Activated CD4-positive, alpha-beta T cell treated with anti-CD3 and anti-CD28 coated beads for 36 hours (primary cell): ENCODE measurements at regions not wholly inside any gene's neighbourhood (a gene's known extent, or its start where the extent isn't known, plus 50 kb on each side); places are given as distances from the start of the nearest gene placed in this dataset.

Source experiments
- ATAC-seq: fragments of 200-7000 bp; cut with Tn5 transposase; one replicate; pipeline ENCODE4 v1.10.0; 2021; ENCODE audit warnings: mild to moderate bottlenecking, moderate library complexity
- CTCF ChIA-PET: fragments of 350-600 bp; sonication (Branson Sonifier 250); formaldehyde crosslinking; loops from one replicate; lab custom pipeline; 2021; ENCODE audit warnings: antibody characterized with exemption; lab: Charles Lee
- POLR2A ChIA-PET: fragments of 350-600 bp; sonication (Branson Sonifier 250); formaldehyde crosslinking; loops from one replicate; lab custom pipeline; 2021; ENCODE audit warnings: antibody characterized with exemption, inconsistent platforms; lab: Charles Lee
- DNase-seq: peaks from one replicate; pipeline ENCODE4 v3.0.0-alpha.2; 2020
- H3K27ac Mint-ChIP-seq: one replicate; pipeline ENCODE4 v1.8.0; 2021; ENCODE audit warnings: mixed read lengths
- H3K27me3 Mint-ChIP-seq: one replicate; pipeline ENCODE4 v1.8.0; 2021; ENCODE audit warnings: mixed read lengths
- H3K36me3 Mint-ChIP-seq: one replicate; pipeline ENCODE4 v1.8.0; 2021; ENCODE audit warnings: low read depth, mixed read lengths
- H3K4me1 Mint-ChIP-seq: one replicate; pipeline ENCODE4 v1.8.0; 2021; ENCODE audit warnings: mixed read lengths
- H3K4me3 Mint-ChIP-seq: one replicate; pipeline ENCODE4 v1.8.0; 2021; ENCODE audit warnings: mild to moderate bottlenecking, moderate library complexity, mixed read lengths
- H3K9me3 Mint-ChIP-seq: one replicate; pipeline ENCODE4 v1.8.0; 2021; ENCODE audit warnings: low read depth, mixed read lengths
- intact Hi-C, 2 experiments: fragments of 100-400 bp; cut with DNase I in 1 of 2; cut with micrococcal nuclease in 1 of 2; formaldehyde crosslinking; loops; one replicate each; pipeline versions ENCODE4 v1.14.2 to v1.15.1; 2022 to 2024; cut with DNase I, micrococcal nuclease

DNA sequence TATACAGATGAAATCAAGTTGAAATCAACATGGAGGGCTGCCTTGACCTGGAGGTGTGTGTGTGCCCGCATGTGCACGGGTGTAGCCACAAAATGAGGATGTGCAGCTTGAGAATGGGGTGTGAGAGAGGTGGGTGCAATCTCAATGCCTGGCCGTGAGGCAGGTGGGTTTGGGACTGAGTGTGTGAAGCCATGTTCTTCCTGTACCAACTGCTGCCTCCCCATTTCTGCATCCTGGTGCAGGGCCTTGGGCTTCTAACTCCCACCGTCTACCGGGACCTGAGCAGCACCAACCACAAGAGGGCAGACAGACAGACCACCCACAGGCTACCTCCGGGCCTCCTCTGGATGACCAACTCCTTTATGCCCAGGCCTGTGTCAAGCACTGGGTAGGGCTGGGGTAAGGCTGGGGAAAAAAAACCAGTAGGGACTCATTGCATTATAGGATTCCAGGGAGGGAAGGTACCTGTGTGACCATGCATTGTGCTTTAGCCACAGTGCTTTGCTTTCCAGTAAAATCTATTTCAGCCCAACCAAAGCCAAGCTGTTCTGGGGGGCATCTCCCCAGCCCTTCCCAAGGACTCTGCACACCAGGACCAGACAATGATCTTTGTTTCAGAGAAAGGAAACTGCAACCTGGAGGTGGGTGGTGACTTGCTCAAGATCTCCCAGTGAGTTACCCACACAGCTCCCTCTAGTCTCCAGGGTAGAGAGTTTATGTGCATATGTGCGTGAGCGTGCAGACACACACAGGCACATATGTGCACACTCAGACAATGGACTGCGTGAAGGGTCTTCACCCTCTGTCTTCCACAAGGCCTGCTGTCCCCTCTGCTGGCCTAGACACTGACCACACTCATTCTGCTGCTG lies 162.2 kb upstream of the TLE3 start:
- peaks cover 2% of the 10 kb centered on the region for H3K9me3 Mint-ChIP-seq
- H3K27ac Mint-ChIP-seq, result no peak overlapping the region
- ATAC-seq, result peak; percentile 38

DNA sequence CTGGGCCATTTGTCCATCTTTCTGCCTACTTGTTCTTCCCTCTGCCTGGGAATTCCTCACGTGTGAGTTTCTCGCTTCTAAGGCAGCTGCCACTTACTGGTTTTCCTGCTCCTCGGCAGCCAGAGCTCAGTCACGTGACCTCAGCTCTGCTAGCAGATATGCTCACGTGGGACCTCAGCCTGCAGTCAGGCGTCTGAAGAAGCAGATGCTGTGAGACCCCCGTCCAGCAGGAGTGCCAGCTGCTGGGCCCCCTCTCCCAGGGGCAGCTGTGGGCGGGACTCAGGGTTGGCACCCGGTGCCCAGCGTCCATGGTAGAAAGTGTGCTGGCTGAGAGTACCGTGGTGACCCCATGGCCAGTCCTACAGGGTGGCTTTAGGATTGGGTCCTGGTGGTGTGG lies 161.3 kb upstream of the TLE3 start:
- DNase-seq, result peak; percentile 54
- peak overlapping the region; percentile 15 for H3K4me3 Mint-ChIP-seq
- peaks cover 3% of the 10 kb centered on the region for H3K27me3 Mint-ChIP-seq
- H3K9me3 Mint-ChIP-seq, result peaks cover 2% of the 10 kb centered on the region
- peak; percentile 17 for ATAC-seq
- ChIA-PET CTCF (interaction anchor here (0.6 to 1.3 kb wide), 8 partner anchors 10 to 498 kb away, joined by 3 to 5 read pairs (median 3); no protein-coding TSS in a partner anchor), POLR2A (no interaction called here)
- no peaks in the 10 kb centered on the region for H3K36me3 Mint-ChIP-seq
- intact Hi-C loops, result loop anchor here (2.0 to 5.0 kb wide), 6 partner anchors 22 to 687 kb away; no protein-coding TSS in a partner anchor
- H3K4me1 Mint-ChIP-seq, result peaks cover 32% of the 10 kb centered on the region
- H3K27ac Mint-ChIP-seq, result peak overlapping the region; percentile 57

More for the DNA sequence above, 162.2 kb upstream of the TLE3 start:
- peak; percentile 48 for DNase-seq
- Mint-ChIP-seq H3K27me3 (peaks cover 3% of the 10 kb centered on the region), H3K4me3 (no peak overlapping the region), H3K4me1 (peaks cover 36% of the 10 kb centered on the region), H3K36me3 (no peaks in the 10 kb centered on the region)
- intact Hi-C loops, result loop anchor here (2.0 to 10.0 kb wide), 7 partner anchors 23 to 688 kb away; no protein-coding TSS in a partner anchor
- ChIA-PET POLR2A (no interaction called here), CTCF (interaction anchor here (1.1 to 1.3 kb wide), 3 partner anchors 9 to 268 kb away, joined by 3 to 5 read pairs (median 3); no protein-coding TSS in a partner anchor)

DNA sequence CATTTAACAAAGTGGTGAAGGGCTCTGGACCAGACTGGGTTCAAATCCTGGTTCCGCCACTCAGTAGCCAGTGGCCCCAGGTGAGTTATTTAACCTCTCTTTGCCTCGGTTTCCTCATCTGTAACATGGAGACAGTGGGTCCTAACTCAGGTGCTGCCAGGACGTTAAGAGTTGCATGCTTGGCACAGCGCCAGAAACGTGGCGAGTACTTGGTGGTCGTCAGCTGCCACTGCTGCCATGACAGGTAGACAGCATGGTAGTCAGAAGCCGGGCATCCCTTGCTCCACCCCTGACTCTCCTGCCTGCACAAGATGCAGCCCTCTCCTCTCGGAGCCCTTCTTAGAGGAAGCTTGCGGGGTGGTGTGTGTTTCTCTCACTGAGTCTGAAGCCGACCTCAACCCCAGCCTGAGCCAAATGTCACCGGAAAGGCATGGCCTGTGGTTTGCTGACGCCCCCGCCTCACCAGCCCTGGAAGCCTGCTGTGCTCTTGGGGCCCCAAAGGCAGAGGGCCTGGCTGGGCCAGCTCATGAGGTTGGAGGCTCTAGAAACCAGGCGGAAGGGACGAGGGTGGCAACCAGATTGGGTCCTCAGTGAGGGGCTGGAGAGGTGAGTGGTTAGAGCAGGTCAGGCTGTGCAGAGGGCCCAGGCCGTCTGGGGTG lies 160.8 kb upstream of the TLE3 start:
- Mint-ChIP-seq H3K4me3 (peak overlapping the region; percentile 15), H3K9me3 (peaks cover 2% of the 10 kb centered on the region), H3K4me1 (peaks cover 32% of the 10 kb centered on the region), H3K27me3 (peaks cover 3% of the 10 kb centered on the region), H3K36me3 (no peaks in the 10 kb centered on the region), H3K27ac (peak overlapping the region; percentile 57)
- ATAC-seq, result peak; percentile 85
- intact Hi-C loops, result loop anchor here (1.0 to 5.0 kb wide), 9 partner anchors 22 to 686 kb away; no protein-coding TSS in a partner anchor
- DNase-seq, result peak; percentile 93
- POLR2A ChIA-PET, result interaction anchor here (0.6 kb wide), 1 partner anchor 14 kb away, joined by 3 read pairs; no protein-coding TSS in a partner anchor
- CTCF ChIA-PET, result interaction anchor here (0.6 to 1.3 kb wide), 10 partner anchors 10 to 499 kb away, joined by 3 to 5 read pairs (median 3); no protein-coding TSS in a partner anchor

DNA sequence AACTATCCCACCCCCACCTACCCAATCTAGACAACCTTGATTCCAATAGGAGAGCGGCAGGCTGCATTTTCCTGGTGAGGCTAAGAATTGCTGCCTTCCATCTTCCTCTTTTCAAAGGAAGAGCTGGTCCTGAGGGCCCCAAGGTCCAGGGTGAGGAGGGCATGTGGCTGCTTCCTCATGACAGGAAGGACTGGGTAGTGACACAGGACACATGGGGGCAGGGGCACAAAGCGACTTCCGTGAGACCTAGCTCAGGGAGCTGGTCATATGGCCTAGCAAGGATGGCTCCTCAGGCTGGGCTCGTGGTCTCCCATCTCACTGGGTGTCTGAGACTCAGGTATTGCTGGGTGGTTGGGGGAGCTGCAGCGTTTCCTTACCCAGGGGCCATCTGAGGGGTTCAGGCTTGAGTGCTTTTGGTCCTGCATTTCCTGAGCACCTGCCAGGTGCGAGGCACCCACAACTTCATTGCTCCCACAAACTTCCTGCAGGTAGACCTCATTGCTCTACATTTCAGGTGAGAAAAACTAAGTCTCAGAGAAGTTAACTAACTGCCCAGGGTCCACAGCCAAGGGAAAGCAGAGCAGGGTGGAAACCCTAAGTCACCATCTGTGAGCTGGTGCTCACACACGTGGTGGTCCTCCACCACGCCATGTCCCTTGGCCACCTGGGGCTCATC lies 160.0 kb upstream of the TLE3 start:
- H3K27me3 Mint-ChIP-seq, result peaks cover 3% of the 10 kb centered on the region
- POLR2A ChIA-PET, result interaction anchor here (0.6 kb wide), 1 partner anchor 13 kb away, joined by 3 read pairs; no protein-coding TSS in a partner anchor
- CTCF ChIA-PET, result no interaction called here
- intact Hi-C loops, result loop anchor here (1.0 to 5.0 kb wide), 9 partner anchors 21 to 685 kb away; no protein-coding TSS in a partner anchor
- H3K36me3 Mint-ChIP-seq, result no peaks in the 10 kb centered on the region
- no peak overlapping the region for H3K27ac Mint-ChIP-seq
- H3K9me3 Mint-ChIP-seq, result peaks cover 2% of the 10 kb centered on the region
- no peak for ATAC-seq
- DNase-seq, result no peak
- H3K4me3 Mint-ChIP-seq, result no peak overlapping the region
- H3K4me1 Mint-ChIP-seq, result peaks cover 30% of the 10 kb centered on the region

DNA sequence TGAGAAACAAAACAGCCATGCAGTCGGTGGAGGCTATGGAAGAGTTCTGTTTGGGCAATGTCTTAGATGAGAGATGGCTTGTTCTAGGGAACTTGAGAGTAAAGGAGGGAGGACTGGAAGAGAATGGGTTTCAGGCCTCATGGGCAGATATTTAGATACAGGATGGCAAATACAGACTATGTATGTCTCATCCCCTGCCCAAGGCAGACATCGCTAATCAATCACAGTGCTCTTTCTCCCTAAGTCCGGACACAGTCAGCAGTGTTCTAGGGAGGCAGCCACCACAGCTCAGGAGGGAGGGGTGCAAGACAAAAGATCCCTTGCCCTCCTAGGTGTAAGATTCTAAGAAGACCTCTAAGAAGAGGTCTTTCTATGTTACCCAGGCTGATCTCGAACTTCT lies 159.3 kb upstream of the TLE3 start:
- no peak for ATAC-seq
- CTCF ChIA-PET, result no interaction called here
- H3K9me3 Mint-ChIP-seq, result peaks cover 2% of the 10 kb centered on the region
- no peak overlapping the region for H3K4me3 Mint-ChIP-seq
- H3K27ac Mint-ChIP-seq, result no peak overlapping the region
- no peaks in the 10 kb centered on the region for H3K36me3 Mint-ChIP-seq
- intact Hi-C loops, result loop anchor here (5.0 kb wide), 4 partner anchors 165 to 685 kb away; no protein-coding TSS in a partner anchor
- H3K27me3 Mint-ChIP-seq, result peaks cover 3% of the 10 kb centered on the region
- DNase-seq, result no peak
- POLR2A ChIA-PET, result no interaction called here
- peaks cover 30% of the 10 kb centered on the region for H3K4me1 Mint-ChIP-seq

DNA sequence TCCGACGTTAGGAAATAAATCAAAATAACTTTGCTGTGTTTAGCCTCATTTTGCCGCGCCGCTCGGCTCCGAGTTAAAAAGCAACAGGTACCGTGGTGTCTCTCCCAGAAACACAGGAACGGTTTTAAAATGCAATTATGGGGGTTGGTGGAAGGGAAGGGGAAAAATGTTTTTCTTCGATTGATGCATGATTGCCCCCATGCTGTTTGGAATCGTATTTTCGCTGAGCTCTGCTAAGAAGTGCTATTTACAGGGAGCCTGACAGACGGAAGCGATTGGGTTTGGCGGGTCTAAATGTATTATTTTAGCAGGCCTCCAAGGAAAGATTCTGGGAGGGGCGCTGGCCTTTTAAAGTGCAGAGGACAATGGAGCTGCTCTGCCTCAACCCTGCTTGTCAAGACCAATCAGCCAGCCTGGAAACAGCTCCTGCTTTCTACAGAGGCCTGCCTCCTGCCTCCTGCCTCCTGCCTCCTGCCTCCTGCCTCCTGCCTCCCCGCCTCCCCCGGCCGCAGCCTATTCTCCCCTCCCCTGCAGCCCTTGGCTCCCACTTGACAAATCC lies 156.7 kb upstream of the TLE3 start:
- Mint-ChIP-seq H3K36me3 (no peaks in the 10 kb centered on the region), H3K4me3 (no peak overlapping the region), H3K9me3 (peaks cover 2% of the 10 kb centered on the region), H3K4me1 (peaks cover 21% of the 10 kb centered on the region), H3K27ac (no peak overlapping the region), H3K27me3 (peaks cover 3% of the 10 kb centered on the region)
- CTCF ChIA-PET, result no interaction called here
- intact Hi-C loops, result no loop called here
- POLR2A ChIA-PET, result no interaction called here
- no peak for DNase-seq
- no peak for ATAC-seq

DNA sequence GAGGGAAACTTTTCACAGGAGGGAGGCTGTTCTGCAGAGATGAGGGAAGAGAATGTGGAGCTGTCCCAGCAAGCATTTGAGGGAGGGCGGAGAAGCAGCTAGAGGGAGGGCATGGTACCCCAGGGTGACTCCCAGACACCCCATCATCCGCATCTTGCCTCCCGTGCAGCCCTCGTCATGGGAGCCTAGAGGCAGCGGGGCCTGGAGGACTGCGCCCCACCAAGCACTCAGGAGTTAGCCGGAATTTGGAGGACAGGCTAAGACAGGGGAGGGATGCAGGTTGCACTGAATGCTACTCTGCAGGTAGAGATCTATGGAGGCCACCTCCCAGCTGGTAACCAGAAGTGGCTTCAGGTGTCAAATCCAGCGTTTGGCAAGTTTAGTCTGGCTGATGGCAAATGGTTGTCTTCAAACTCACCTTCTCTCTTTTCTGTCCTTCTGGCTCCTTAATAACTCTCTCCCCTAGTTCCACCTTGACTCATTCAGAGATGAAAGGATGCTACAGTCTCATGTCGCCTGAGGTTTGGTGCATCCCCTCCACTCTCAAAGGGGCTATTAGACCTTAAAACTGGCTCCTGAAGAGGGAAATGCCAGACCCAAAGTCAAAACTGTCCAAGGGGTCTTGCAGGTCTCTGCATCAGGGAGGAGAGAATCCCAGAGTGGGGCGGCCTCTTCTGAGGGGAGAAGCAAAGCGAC lies 155.9 kb upstream of the TLE3 start:
- Mint-ChIP-seq H3K36me3 (no peaks in the 10 kb centered on the region), H3K4me1 (peaks cover 15% of the 10 kb centered on the region), H3K9me3 (peaks cover 2% of the 10 kb centered on the region), H3K27me3 (peaks cover 3% of the 10 kb centered on the region), H3K4me3 (no peak overlapping the region), H3K27ac (no peak overlapping the region)
- ATAC-seq (no peak), DNase-seq (no peak)
- intact Hi-C loops, result no loop called here
- ChIA-PET POLR2A (no interaction called here), CTCF (interaction anchor here (0.8 kb wide), 1 partner anchor 545 kb away, joined by 3 read pairs; no protein-coding TSS in a partner anchor)

DNA sequence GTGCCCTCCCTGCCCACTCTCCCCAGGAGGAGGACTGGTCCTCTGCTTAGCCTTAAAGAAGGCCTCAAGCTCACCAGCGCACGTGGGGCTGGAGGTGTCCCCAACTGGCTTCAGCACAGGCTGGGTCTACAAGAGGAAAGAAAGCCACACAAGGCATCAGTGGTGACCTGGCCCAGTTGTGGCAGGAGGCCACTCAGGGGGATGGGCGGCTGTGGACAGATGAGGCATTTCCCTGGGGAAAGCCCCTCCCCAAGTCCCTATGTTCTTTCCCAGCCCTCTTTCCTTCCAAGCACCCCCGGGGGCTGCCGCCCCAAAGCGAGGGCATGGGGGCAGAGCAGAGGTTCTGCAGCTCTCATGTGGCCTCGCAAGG lies 155.2 kb upstream of the TLE3 start:
- intact Hi-C loops, result no loop called here
- ATAC-seq, result no peak
- Mint-ChIP-seq H3K4me1 (peaks cover 15% of the 10 kb centered on the region), H3K4me3 (no peak overlapping the region), H3K36me3 (no peaks in the 10 kb centered on the region), H3K27me3 (peaks cover 3% of the 10 kb centered on the region), H3K27ac (no peak overlapping the region), H3K9me3 (peaks cover 2% of the 10 kb centered on the region)
- no peak for DNase-seq
- ChIA-PET POLR2A (no interaction called here), CTCF (interaction anchor here (0.8 kb wide), 1 partner anchor 544 kb away, joined by 3 read pairs; no protein-coding TSS in a partner anchor)

DNA sequence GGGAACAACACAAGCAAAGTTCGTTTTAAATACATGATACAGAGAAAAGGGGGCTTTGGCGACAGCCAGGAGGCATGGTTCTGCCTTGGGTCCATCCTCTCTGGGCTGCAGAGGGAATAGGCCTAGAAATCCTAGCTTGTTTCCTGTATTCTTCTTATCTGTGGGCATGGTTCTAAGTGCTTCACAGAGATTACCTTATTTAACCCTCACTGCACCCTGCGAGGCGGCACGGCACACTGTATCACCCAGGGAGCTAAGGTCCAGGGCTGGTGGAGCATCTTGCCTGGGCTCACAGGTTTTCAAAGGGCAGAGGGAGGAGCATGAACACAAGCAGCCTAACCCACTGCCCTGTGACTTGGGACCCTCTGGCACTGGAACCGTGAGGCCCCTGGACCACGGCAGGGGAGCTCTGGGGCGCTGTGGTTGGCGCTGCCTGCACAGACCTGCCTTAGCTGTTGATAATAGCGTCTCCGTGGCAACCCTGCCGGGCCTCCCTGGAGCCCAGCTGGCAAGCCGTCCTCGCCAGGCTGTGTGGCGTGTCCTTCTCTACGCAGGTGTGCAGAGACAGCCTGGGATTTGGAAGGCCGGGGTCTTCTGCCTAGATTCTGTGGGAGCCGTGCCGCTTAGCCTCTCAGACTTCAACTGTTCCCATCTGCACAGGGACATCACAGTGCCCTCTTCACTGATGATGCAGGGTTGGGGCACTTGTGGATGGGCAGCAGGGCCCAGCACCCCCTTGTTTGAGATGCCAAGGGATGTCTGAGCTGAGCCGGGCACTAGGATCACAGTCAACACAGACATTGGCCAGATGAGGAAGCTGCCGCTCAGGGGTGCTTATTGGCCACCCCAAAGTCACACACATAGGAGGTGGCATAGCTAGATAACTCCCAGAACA lies 154.6 kb upstream of the TLE3 start:
- H3K27me3 Mint-ChIP-seq, result peaks cover 3% of the 10 kb centered on the region
- ATAC-seq, result no peak
- intact Hi-C loops, result no loop called here
- H3K9me3 Mint-ChIP-seq, result peaks cover 2% of the 10 kb centered on the region
- no peak overlapping the region for H3K27ac Mint-ChIP-seq
- no peak for DNase-seq
- peaks cover 16% of the 10 kb centered on the region for H3K4me1 Mint-ChIP-seq
- CTCF ChIA-PET, result interaction anchor here (1.3 kb wide), 1 partner anchor 12 kb away, joined by 6 read pairs; no protein-coding TSS in a partner anchor
- POLR2A ChIA-PET, result no interaction called here
- H3K4me3 Mint-ChIP-seq, result no peak overlapping the region
- H3K36me3 Mint-ChIP-seq, result no peaks in the 10 kb centered on the region
